CD14-positive monocyte (primary cell): ENCODE measurements at regions not wholly inside any gene's neighbourhood (a gene's known extent, or its start where the extent isn't known, plus 50 kb on each side); places are given as distances from the start of the nearest gene placed in this dataset.

Experiments used
- DNase-seq, 3 donors: peaks; one replicate each; pipeline ENCODE4 v3.0.0-alpha.2; 2011 to 2022
- H2AFZ ChIP-seq: 2 replicates; pipeline ENCODE4 v1.6.0; 2012; ENCODE audit warnings: mild to moderate bottlenecking, low read depth, low read length, inconsistent platforms; ENCODE audit not compliant: insufficient read depth, poor library complexity, severe bottlenecking
- H3K27ac ChIP-seq, 2 donors: 1 replicate in 1 of 2; 2 replicates in 1 of 2; pipeline ENCODE4 v1.5.1; 2012 to 2013; ENCODE audit warnings: low read length in 2 of 2, control low read depth in 1 of 2, inconsistent platforms in 1 of 2, low read depth in 1 of 2, mild to moderate bottlenecking in 1 of 2
- H3K27me3 ChIP-seq, 2 donors: one replicate each; pipeline versions ENCODE4 v1.6.0 to v1.6.1; 2011 to 2013; ENCODE audit warnings: low read length in 2 of 2; ENCODE audit not compliant: control insufficient read depth in 2 of 2, insufficient read depth in 2 of 2
- H3K36me3 ChIP-seq, 2 donors: replicated peaks in 1 of 2; 1 replicate in 1 of 2; 2 replicates in 1 of 2; pipeline versions ENCODE4 v1.5.1 to v1.6.1; 2012 to 2013; ENCODE audit warnings: low read length in 2 of 2, control low read depth in 1 of 2, inconsistent platforms in 1 of 2, mild to moderate bottlenecking in 1 of 2; ENCODE audit not compliant: insufficient read depth in 2 of 2, control insufficient read depth in 1 of 2
- H3K4me1 ChIP-seq, 2 donors: 1 replicate in 1 of 2; 2 replicates in 1 of 2; pipeline versions ENCODE4 v1.5.1 to v1.6.1; 2012 to 2013; ENCODE audit warnings: low read length in 2 of 2, control low read depth in 1 of 2, inconsistent platforms in 1 of 2, mild to moderate bottlenecking in 1 of 2, moderate library complexity in 1 of 2; ENCODE audit not compliant: insufficient read depth in 2 of 2, control insufficient read depth in 1 of 2
- H3K4me2 ChIP-seq: replicated peaks from 2 replicates; pipeline ENCODE3; 2012; ENCODE audit warnings: low read length, moderate library complexity, mild to moderate bottlenecking; ENCODE audit not compliant: poor library complexity, severe bottlenecking; ENCODE audit errors: extremely low read depth
- H3K4me3 ChIP-seq, 3 experiments: fragments of 200-600 bp in 1 of 3; sonication (generic) in 1 of 3; replicated peaks in 1 of 3; 1 replicate in 2 of 3; 2 replicates in 1 of 3; pipeline ENCODE4 v1.5.1; 2011 to 2013; ENCODE audit warnings: low read length in 3 of 3, mild to moderate bottlenecking in 3 of 3, control low read depth in 2 of 3, low read depth in 2 of 3, inconsistent platforms in 1 of 3, moderate library complexity in 1 of 3
- H3K79me2 ChIP-seq: 2 replicates; pipeline ENCODE4 v1.6.0; 2012; ENCODE audit warnings: mild to moderate bottlenecking, control low read depth, inconsistent platforms, low read length, moderate library complexity; ENCODE audit not compliant: insufficient read depth
- H3K9ac ChIP-seq: 2 replicates; pipeline ENCODE4 v1.6.0; 2017; ENCODE audit warnings: low read length, mild to moderate bottlenecking; ENCODE audit not compliant: insufficient read depth, poor library complexity, severe bottlenecking
- H3K9me3 ChIP-seq, 2 donors: replicated peaks in 1 of 2; 1 replicate in 1 of 2; 2 replicates in 1 of 2; pipeline versions ENCODE4 v1.5.1 to v1.6.1; 2012 to 2013; ENCODE audit warnings: low read length in 2 of 2, control low read depth in 1 of 2; ENCODE audit not compliant: control insufficient read depth in 1 of 2, insufficient read depth in 1 of 2
- H4K20me1 ChIP-seq: 2 replicates; pipeline ENCODE4 v1.6.0; 2012; ENCODE audit warnings: mild to moderate bottlenecking, low read length, control low read depth, moderate library complexity; ENCODE audit not compliant: insufficient read depth
- H3K27ac Mint-ChIP-seq, 7 donors: one replicate each; pipeline ENCODE4 v1.8.0; 2020; ENCODE audit warnings: mild to moderate bottlenecking in 7 of 7, mixed read lengths in 7 of 7, moderate library complexity in 6 of 7, inconsistent platforms in 2 of 7
- H3K27me3 Mint-ChIP-seq, 3 donors: one replicate each; pipeline ENCODE4 v1.8.0; 2021 to 2022; ENCODE audit warnings: low read depth in 3 of 3, mild to moderate bottlenecking in 3 of 3, mixed read lengths in 3 of 3, moderate library complexity in 3 of 3, inconsistent platforms in 1 of 3
- H3K36me3 Mint-ChIP-seq, 2 donors: one replicate each; pipeline ENCODE4 v1.8.0; 2020; ENCODE audit warnings: mixed read lengths in 2 of 2, inconsistent platforms in 1 of 2, mild to moderate bottlenecking in 1 of 2
- H3K4me1 Mint-ChIP-seq: one replicate; pipeline ENCODE4 v1.8.0; 2020; ENCODE audit warnings: mild to moderate bottlenecking, mixed read lengths
- H3K4me3 Mint-ChIP-seq, 2 donors: one replicate each; pipeline ENCODE4 v1.8.0; 2020; ENCODE audit warnings: mild to moderate bottlenecking in 2 of 2, mixed read lengths in 2 of 2, moderate library complexity in 1 of 2
- H3K9me3 Mint-ChIP-seq, 7 donors: one replicate each; pipeline ENCODE4 v1.8.0; 2020 to 2022; ENCODE audit warnings: mixed read lengths in 7 of 7, mild to moderate bottlenecking in 6 of 7, moderate library complexity in 6 of 7, inconsistent platforms in 2 of 7
- CTCF ChIP-seq: fragments of 200-600 bp; IDR thresholded peaks from one replicate; pipeline ENCODE4 v1.8.0; 2022; ENCODE audit warnings: antibody characterized with exemption, mild to moderate bottlenecking
- WGBS: methylation state at CpG from one replicate; pipeline ENCODE4 v1.1.5; 2013; ENCODE audit warnings: missing lambda C conversion rate; ENCODE audit not compliant: insufficient coverage; 5-methylcytosine and 5-hydroxymethylcytosine counted together
- intact Hi-C, 2 donors: fragments of 100-400 bp; cut with micrococcal nuclease; formaldehyde crosslinking; loops; one replicate each; pipeline versions ENCODE4 v1.15.0 to v1.15.1; 2023

- no peaks in the 10 kb centered on the region for H4K20me1 ChIP-seq
- H3K9me3 ChIP-seq, result no peaks in the 10 kb centered on the region
- DNase-seq, result no peak
- H3K9me3 Mint-ChIP-seq, result peaks cover 0 to 5% (median 0%) of the 10 kb centered on the region in 7 donors
- 79% methylated on average over 2 of the region's 3 CpGs for WGBS
- no peak overlapping the region for H2AFZ ChIP-seq
- H3K27ac ChIP-seq, result no peak overlapping the region
- no peaks in the 10 kb centered on the region for H3K36me3 Mint-ChIP-seq
- no peaks in the 10 kb centered on the region for H3K4me1 ChIP-seq
- H3K4me2 ChIP-seq, result no peak overlapping the region
- H3K4me1 Mint-ChIP-seq, result peaks cover 7% of the 10 kb centered on the region
- H3K79me2 ChIP-seq, result no peaks in the 10 kb centered on the region
- intact Hi-C loops, result no loop called here
- no peak for TF ChIP-seq CTCF
- H3K27me3 ChIP-seq, result no peaks in the 10 kb centered on the region
- H3K4me3 ChIP-seq, result no peak overlapping the region
- H3K4me3 Mint-ChIP-seq, result no peak overlapping the region
- no peak overlapping the region for H3K27ac Mint-ChIP-seq
- no peak overlapping the region for H3K9ac ChIP-seq
- no peaks in the 10 kb centered on the region for H3K36me3 ChIP-seq
- H3K27me3 Mint-ChIP-seq, result peaks cover 0 to 8% (median 2%) of the 10 kb centered on the region in 3 donors
Measured at GRCh38 chr20:22791877-22792525, 207.6 kb upstream of the FOXA2 start.

GRCh38 chr20:22794200-22794599 is 209.8 kb upstream of the FOXA2 start:
- no peak overlapping the region for H3K4me3 ChIP-seq
- H3K4me1 Mint-ChIP-seq, result peaks cover 7% of the 10 kb centered on the region
- WGBS, result no CpG with 5 or more reads among the region's 1 CpG
- no peak overlapping the region for H3K27ac Mint-ChIP-seq
- TF ChIP-seq CTCF, result no peak
- no peaks in the 10 kb centered on the region for H3K4me1 ChIP-seq
- H3K27ac ChIP-seq, result no peak overlapping the region
- H3K4me2 ChIP-seq, result no peak overlapping the region
- no peak overlapping the region for H3K4me3 Mint-ChIP-seq
- no peaks in the 10 kb centered on the region for H4K20me1 ChIP-seq
- H3K9me3 Mint-ChIP-seq, result peaks cover 0 to 5% (median 0%) of the 10 kb centered on the region in 7 donors
- no peaks in the 10 kb centered on the region for H3K79me2 ChIP-seq
- H3K27me3 Mint-ChIP-seq, result peaks cover 0 to 8% (median 2%) of the 10 kb centered on the region in 3 donors
- H3K27me3 ChIP-seq, result no peaks in the 10 kb centered on the region
- intact Hi-C loops, result no loop called here
- no peak overlapping the region for H2AFZ ChIP-seq
- H3K36me3 ChIP-seq, result no peaks in the 10 kb centered on the region
- no peak overlapping the region for H3K9ac ChIP-seq
- H3K9me3 ChIP-seq, result no peaks in the 10 kb centered on the region
- H3K36me3 Mint-ChIP-seq, result no peaks in the 10 kb centered on the region
- DNase-seq, result no peak
